ENCODE measurements at regions not wholly inside any gene's neighbourhood (a gene's known extent, or its start where the extent isn't known, plus 50 kb on each side); places are given as distances from the start of the nearest gene placed in this dataset.

DNA sequence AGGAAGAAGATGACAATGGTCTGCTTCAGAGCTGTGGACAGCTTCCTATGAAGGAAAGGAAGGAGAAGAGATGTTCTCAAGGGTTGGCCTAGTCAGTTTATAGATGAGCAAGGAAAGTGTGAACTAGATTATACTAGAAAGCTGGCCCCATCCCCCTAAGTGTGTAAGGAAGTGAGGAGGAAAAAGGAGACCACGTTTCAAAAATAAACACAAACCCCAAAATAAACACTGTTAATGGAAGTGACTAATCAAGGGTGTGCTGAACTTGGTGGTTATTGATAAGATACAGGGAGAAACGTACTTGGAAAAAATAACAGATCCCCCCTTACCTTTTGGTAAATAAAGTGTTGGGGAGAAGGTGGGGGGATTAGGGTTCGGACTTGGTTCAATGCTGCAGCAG, 267.1 kb downstream of the SOX9 start:
- FAIRE-seq (no peak), DNase-seq (ENCODE audit: low spot score) (no peak)

DNA sequence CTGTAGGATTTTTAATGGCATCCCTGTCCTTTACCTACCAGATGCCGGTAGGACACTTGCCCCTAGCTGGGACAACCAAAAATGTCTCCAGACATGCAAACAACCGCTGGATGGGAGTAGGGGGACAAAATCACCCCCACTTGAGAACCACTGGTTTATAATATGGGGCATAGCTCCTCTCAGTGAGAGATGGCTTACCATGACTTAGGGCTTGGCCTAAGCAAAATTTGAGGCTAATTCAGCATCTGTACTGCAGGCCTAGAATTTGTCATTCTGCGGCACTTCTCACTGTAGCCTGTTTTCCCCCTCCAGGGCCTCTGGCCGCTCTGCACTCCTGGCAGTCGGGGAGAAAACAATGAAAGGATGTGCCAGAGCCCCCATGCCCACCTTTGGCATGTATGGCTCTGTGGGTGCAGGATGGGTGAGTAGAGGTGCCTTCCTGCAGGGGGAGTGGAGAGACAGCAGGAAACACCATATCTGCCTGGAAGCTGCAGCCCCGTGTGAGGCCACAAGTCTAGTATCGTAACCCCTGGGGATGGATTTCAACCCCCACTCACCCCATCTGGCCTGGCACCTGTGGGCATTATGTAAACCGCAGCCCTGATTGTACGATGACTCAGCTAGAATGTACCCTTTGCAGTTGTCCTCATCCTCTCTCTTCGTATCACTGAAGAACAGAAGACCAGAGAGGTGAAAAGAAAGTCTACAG, 268.1 kb downstream of the SOX9 start:
- peak; percentile 94 for FAIRE-seq
- DNase-seq (ENCODE audit: low spot score): peak; percentile 97

DNA sequence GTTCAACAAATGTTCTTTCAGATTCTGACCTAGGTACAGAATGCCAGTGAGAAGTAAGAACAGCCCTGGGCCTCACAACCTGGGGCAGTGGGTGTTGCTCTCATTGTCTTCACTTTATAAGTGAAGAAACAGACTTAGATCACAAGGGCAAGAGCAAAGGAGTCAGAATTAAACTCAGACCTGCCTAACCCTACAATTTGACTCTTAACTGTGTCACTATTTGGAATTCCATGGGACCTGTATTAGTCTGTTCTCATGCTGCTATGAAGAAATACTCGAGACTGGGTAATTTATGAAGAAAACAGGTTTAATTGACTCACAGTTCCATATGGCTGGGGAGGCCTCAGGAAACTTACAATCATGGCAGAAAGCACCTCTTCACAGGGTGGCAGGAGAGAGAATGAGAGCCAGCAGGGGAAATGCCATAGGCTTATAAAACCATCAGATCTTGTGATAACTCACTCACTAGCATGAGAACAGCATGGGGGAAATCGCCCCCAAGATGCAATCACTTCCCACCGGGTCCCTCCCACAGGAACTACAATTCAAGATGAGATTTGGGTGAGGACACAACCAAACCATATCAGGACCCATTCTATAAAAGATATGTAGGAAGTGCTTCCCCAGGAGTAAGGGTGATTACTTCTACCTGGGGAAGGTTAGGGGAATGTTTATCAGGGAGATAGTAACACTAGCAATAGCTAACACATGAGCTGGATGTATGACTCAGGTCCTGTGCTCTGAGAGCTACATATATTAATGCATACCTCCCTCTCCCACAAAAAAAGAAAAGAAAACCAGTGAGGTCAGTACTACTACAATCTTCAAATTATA, 270.1 kb downstream of the SOX9 start:
- DNase-seq (ENCODE audit: low spot score) (peak; percentile 92), FAIRE-seq (peak; percentile 52)

DNA sequence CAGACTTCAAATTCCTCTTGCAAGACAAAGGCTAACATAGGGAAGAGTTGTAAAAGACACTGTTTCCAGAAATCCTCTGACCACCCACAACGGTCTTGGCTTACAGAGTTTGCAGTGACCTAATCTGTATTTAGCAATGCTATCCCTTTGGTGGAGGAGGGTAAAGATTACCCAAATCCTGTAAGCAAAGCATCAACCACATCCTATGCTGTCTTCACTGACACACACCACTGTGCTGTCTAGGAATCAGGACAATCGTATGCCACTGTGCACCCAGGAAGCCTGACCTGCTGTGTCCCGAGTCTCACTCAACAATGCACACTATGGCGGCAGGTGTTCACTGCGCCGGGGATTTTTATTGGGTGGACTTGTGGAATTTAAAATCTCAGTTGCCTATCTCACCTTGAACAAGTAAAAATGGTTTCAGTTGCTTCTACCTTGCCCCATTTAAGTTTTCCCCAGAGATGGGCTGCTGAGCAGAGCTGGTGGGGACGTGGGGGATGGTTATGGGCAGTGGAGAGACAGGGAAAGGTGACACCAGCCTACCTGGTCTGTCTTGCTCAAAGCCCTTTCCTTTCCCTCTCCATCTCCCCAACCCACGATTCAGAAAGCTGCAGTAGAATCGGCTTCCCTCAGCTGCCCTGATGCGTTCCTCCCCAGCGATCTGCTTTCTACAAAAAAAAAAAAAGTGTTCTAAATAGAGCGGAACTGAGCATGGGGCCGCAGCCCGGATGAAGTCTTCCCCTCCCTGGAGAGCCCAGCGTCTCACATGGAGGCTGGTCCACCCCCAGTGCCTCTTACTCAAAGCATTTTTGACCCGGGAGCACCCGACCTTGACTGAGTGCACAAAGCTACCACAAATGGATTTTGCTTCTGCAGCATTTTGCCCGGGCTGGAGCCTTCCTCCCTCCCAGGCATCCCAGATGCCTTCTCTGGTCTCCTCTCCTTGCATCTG, 271.5 kb downstream of the SOX9 start:
- peak; percentile 96 for DNase-seq (ENCODE audit: low spot score)
- FAIRE-seq: peak; percentile 95

DNA sequence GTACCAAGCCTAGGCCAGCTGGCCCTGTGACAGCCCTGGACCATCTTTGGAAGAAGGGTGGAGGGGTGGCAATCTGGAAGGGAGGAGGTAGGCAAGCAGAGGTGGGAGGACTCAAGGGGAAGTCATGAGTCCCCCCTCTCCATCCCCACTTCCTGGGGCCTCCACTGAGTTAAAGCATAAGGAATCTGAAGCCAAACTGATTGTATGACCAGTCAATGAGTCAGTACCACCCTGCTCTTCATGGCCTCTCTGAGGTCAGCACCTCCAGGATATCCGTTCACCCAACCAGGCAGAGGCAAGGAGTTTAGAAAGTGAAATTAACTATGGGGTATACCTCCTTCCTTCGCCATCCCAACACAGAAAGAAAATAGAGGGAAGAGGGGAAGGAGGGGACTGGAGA, 272.7 kb downstream of the SOX9 start:
- FAIRE-seq (peak; percentile 93), DNase-seq (ENCODE audit: low spot score) (peak; percentile 97)

DNA sequence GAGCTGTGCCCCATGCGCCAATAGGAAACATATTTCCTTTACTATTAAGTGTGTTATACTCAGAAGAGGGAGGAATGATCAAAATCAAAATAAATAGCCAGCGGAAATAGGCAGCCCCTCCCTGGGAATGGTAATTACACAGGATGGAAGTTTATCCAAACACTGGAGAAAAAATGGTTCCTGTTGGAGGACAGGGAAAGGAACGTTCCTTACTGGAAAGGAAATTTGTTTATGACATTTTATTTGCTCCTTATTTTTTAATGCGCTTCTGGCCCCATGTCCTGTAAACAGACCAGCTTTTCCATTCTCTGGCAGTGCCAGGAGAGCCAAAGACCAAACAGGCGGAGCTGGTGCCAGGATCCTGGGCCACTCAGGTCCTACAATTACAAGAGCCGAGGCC, 273.7 kb downstream of the SOX9 start:
- FAIRE-seq (no peak), DNase-seq (ENCODE audit: low spot score) (no peak)

DNA sequence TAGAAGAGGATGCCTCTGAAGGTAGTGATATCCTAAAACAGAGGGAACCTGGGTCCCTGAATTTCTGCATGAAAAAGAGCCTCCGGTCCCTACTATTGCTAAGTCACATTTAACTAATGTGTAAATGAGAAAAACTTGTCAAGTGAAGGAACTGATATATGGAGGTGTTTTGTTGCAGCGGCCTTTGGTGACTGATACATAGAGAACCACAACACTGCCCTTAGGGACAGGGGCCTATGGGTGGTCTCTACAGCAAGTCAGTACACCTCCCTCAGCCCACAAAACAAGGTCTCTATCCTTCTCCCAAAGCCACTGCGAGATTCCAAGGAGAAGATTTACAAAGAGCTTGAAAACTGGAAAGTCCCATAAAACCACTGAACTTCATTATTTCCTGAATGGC, 275.3 kb downstream of the SOX9 start:
- DNase-seq (ENCODE audit: low spot score) (no peak), FAIRE-seq (no peak)

DNA sequence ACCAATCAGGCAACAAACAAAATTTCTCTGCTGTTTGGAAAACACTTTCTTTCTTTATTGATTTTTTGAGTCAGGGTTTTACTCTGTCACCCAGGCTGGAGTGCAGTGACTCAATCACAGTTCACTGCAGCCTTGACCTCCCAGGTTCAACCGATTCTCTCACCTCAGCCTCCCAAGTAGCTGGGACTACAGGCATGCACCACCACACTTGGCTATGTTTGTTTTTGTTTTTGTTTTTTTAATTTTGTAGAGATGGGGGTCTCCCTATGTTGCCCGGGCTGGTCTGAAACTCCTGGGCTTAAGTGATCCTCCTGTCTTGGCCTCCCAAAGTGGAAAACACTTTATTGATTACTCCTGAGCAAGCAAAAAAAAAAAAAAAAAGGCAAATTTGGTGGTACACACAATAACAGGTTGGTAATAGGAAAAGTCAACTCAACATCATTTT, 276.4 kb downstream of the SOX9 start:
- peak; percentile 20 for DNase-seq (ENCODE audit: low spot score)
- FAIRE-seq: no peak

DNA sequence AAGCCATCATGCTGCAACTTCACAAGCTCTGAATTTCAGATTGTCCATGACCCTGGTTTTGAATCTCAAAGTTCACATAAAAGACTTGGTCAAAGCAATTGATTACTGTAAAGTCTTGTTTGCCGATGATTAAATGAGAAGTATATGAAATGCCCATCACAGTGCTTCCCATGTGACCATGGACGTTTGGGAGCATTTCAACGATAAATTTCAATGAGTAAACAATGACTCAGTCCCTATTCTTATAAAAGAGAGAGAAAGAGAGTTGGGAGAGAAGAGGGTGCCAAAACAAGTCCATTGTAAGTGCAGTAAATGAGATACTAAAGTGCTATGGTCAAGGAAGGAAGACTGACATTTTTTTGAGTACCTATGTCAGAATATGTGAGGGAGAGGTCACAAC, 276.9 kb downstream of the SOX9 start:
- DNase-seq (ENCODE audit: low spot score): no peak
- no peak for FAIRE-seq

DNA sequence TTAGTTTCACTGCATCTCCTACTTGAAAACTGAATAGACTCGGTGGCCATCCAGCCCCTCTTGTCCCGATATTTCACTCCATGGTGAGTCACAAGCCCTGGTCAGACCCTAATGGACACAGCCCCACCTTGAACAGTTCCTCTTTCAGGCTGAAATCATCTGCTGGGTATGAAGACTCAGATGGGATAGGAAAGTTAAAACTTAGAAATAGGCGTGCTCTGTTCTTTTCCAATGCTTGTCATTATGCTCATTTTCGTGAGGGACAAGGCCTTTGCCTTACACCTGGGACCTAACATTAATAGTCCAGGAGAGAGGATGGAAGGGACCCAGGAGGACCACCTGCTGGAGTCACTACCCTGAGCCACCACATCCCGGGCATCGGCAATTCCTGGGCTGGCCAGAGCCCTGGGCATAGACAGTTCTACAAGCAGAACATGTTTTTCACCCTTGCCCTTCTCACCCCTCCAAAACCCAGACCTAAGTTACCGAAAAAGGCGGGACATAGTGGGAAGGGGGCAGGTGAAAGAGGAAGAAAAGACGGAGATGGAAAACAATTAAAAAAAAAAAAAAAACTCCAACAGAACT, 278.3 kb downstream of the SOX9 start:
- DNase-seq (ENCODE audit: low spot score): no peak
- no peak for FAIRE-seq

DNA sequence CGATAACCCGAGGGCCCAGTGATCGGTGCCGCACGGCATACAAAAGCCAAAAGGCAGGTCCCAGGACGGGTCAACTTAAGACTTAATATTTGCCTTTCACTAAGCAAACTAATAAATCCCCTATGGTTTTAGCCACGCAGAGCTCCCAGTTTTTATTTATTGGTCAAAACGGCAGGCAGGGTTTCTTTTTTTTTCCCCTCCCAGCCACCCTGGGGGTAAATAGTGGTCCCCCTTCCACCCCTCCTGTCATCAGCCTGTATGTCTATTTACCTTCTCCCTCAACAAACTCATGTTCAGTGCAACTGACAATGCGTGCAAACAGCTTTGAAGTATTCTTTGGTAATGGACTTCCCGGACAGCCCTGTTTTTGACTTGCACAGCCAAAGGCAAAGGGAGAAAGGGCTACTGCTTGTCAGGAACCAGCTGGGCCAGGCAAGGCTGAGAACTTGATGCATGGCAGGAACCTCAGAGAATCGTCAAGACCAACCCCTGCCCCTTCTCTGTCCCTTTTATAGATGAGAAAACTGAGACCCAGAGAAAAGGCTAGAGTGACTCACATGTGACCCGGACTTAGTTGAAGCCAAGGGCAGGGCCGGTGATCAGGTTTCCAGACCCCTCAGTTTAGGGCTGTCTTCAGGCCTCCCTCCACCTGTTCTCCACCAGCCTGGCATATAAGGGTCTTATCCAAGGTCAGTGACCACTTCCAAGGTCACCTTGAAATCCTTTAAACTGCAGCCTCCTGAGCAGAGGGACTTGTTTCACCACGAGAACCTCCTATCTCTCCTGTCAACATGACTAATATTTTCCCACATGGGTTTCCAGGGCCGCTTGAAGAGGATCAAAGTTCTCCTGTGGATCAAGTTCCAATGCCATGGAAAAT, 279.0 kb downstream of the SOX9 start:
- DNase-seq (ENCODE audit: low spot score) (no peak), FAIRE-seq (no peak)

DNA sequence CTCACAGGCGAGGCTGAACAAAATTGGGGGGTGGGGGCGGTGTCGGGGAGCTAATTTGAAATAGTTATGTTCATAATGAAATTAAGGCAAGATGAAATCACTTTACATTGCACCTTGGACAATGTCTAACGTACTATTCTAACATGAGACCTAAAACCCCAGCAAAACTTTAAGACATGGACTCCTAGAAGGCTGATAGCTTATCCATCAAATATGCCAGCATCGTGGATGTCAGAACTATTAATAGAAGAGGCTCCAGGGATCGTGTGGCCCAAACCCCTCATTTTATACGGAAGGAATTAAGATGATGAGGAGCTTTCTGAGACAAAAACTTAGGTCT, 279.6 kb downstream of the SOX9 start:
- FAIRE-seq: no peak
- no peak for DNase-seq (ENCODE audit: low spot score)

DNA sequence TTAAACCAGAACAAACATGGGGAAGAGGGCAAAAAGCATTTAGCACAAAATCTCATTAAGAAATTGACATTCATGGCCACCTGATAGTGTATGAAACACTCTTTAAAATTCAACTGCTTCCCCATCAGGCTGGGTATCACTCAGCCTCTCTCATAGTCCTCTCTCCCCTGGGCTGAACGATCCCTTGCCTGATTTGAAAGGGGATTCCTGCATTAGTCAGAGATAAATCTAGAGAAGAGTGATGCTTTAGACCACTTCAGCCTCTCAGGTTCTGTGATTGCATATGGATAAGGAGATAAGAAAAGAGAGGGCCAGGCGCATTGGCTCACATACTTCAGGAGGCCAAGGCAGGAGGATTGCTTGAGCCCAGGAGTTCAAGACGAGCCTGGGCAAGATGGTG, 280.0 kb downstream of the SOX9 start:
- FAIRE-seq (no peak), DNase-seq (ENCODE audit: low spot score) (no peak)

DNA sequence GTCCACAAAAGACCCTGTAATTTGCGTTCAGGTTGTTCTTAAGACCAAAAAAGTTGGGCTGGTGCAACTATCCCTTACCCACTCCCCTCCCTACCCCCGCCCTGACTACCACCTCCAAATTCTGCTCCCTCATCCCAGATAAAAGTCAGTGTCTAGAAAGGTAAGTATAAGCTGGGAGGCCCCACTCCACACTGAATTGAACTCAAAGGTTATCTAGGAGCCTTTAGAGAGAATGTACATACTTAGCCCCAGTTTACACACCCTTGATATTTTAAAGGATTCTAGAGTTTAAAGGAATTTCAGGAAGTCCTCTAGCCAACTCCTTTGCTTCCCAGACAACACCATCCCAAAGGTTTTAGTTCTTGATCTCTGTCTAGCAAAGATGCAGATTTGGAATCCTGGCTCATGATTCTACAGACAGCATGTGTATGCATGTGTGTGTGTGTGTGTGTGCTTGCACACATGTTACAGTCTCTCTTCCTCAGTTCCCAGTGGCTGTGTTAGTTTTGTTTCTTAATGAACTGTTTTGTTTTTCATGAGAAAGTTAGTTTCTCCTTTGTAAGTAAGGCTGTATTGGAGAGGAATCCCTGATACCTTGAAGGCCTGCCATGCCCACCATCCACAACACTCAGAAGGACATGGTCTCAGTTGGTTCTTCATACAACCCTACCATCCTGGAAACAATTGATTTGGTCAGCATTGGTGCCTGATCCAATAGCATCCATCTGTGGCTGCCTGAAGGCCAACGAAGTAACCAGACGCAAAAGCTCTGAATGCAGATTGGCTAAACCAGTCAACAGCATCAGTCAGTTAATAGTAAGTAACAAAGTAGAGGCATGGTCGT, 281.3 kb downstream of the SOX9 start:
- no peak for DNase-seq (ENCODE audit: low spot score)
- no peak for FAIRE-seq

DNA sequence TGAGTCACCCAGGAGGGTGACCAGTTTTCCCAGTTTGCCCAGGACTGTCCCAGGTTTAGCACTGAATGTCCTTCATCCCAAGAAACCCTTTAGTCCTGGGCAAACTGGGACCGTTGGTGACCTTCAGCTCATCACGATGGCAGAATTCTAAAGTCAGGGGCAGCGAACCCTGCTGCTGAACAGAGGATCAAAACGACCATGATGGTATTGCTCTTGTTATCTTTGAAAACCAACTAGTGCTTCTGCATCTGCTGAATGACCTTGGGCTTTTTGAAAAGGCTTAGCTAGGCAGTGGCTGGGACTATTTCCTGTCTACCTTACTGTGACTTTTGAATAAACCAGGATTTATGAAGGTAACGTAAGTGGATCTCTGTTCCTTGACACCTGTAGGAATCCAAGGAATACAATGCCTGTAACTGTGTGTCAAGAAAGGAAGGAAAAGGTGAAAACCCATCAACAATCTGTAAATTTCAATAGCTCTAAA, 281.9 kb downstream of the SOX9 start:
- FAIRE-seq (no peak), DNase-seq (ENCODE audit: low spot score) (no peak)

DNA sequence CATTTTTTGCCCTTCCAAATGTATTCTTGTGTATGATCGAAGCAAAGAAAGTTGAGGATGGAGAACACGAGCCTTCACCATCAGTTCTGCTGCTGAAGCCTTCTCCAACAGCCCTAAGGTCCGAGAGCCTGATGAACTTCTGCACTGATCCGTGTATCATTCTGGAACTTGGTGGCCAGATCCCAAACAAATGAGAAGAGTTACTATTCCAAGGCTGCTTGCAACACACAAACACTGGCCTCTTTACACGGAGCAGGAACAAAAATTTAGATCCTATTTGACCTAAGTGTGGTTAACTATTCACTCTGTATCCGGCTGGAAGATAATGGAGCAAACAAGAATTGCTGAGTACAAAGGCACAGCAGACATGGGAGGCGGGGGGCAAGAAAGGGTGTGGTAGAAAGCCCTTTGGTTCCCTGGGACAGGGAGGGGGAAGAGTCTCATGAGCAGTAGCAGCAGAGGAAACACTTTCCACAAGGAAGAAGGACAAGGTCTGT, 282.9 kb downstream of the SOX9 start:
- FAIRE-seq: no peak
- DNase-seq (ENCODE audit: low spot score): no peak

DNA sequence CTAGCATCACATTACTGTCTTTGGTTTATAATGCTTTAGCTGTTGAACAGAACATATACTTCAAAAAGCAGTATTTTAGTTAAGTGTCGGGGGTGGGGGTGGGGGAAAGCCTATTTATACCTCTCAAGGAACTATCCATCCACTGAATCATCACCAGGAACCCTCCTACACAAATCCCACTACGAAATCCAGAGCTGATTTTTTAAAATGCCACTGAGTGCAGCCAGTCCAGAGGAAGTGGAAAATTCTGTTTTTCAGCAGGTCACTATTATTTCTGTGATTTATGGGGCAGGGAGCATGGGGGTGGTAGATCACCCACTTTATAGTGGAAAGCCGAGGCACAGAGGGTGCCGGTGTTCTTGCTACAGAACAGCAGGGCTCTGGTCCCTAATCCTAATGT, 284.1 kb downstream of the SOX9 start:
- DNase-seq (ENCODE audit: low spot score) (peak; percentile 12), FAIRE-seq (no peak)

DNA sequence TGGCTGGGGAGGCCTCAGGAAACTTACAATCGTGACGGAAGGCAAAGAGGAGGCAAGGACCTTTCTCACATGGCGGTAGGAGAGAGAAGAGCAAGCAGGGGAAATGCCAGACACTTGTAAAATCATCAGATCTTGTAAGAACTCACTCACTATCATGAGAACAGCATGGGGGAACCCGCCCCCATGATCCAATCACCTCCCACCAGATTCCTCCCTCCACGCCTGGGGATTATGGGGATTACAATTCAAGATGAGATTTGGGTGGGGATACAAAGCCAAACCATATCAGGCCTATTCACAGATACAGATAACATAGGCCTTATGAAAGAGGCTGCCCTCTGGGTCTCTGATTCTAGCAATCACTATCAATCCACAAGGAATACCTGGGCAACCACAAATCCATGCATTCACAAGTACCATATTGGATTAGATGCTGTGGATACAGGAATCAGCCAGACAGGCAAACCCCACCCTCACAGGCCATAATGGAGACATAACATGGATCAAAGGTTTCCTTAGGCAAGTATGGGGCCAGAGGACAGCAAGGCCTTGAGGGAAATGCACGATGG, 284.9 kb downstream of the SOX9 start:
- FAIRE-seq (no peak), DNase-seq (ENCODE audit: low spot score) (no peak)

DNA sequence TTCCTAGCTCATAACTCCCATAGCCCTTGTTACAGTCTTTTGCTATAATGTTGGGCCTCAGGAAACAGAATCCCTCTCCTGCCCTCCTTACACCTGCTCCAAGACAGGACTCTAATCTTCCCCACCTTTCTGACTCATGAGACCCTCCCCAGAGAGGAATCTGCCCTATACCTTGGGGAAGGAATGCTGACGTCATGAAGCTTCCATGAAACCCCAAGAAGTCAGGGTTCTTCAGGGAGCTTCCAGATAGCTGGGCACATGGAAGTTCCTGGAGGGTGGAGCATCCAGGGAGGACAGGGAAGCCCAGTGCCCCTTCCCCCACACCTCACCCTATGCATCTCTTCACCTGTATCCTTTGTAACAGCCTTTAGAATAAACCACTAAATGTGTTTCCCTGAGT, 285.7 kb downstream of the SOX9 start:
- FAIRE-seq: no peak
- no peak for DNase-seq (ENCODE audit: low spot score)
